ENCODE measurements at regions not wholly inside any gene's neighbourhood (a gene's known extent, or its start where the extent isn't known, plus 50 kb on each side); places are given as distances from the start of the nearest gene placed in this dataset.
"Not testable (repeated sequence)": the region's sequence is repeated elsewhere in the genome, so short reads cannot be mapped to it uniquely, and the experiment has no call there.

- H3K4me1 ChIP-seq (ENCODE audit: insufficient read depth, low read length): no peaks in the 10 kb centered on the region
- H3K9me3 ChIP-seq (ENCODE audit: low read length): no peaks in the 10 kb centered on the region
- BruUV-seq (replicated peaks): no TSS peak
- TF ChIP-seq EZH2phosphoT487 (IDR thresholded peaks at IDR 0.05; ENCODE audit: borderline replicate concordance, low read length): no peak
- no peak for TF ChIP-seq EZH2 (IDR thresholded peaks at IDR 0.05; ENCODE audit: low read length, unreplicated experiment)
- TF ChIP-seq CTCF (conservative IDR thresholded peaks at IDR 0.05; ENCODE audit: low read depth, low read length): no peak
- H3K4me3 ChIP-seq (ENCODE audit: low read length): no peak overlapping the region
- no peak overlapping the region for H3K27ac ChIP-seq (ENCODE audit: low read length)
- ATAC-seq (no peak), DNase-seq (no peak)
- H3F3A ChIP-seq (ENCODE audit: low read length, unreplicated experiment): no peaks in the 10 kb centered on the region
- ChIA-PET POLR2A (ENCODE audit: unreplicated experiment) (no interaction called here), CTCF (no interaction called here)
- intact Hi-C loops (cut with micrococcal nuclease): no loop called here
- no peaks in the 10 kb centered on the region for H3K79me2 ChIP-seq (ENCODE audit: low read length)
- H3K27me3 ChIP-seq (ENCODE audit: low read length): no peaks in the 10 kb centered on the region
- no peak overlapping the region for H2AFZ ChIP-seq (ENCODE audit: low read length)
- no peak overlapping the region for H3K9ac ChIP-seq (ENCODE audit: low read length)
- H3K36me3 ChIP-seq (ENCODE audit: low read depth, low read length): no peaks in the 10 kb centered on the region
- H4K20me1 ChIP-seq (ENCODE audit: low read length): no peaks in the 10 kb centered on the region
- H3K4me2 ChIP-seq (ENCODE audit: low read length): no peak overlapping the region
- no peaks in the 10 kb centered on the region for H3K9me2 ChIP-seq (replicated peaks; ENCODE audit: low read length)
Measured at GRCh38 chrX:96211953-96212352, 472.7 kb upstream of the DIAPH2 start.

- CTCF ChIA-PET; intact Hi-C loops (cut with micrococcal nuclease); H2AFZ ChIP-seq (ENCODE audit: low read length); H3K27me3 ChIP-seq (ENCODE audit: low read length); H3K9me2 ChIP-seq (replicated peaks; ENCODE audit: low read length); H3K9me3 ChIP-seq (ENCODE audit: low read length); BruUV-seq (replicated peaks); H3K9ac ChIP-seq (ENCODE audit: low read length); POLR2A ChIA-PET (ENCODE audit: unreplicated experiment); H3F3A ChIP-seq (ENCODE audit: low read length, unreplicated experiment); H3K27ac ChIP-seq (ENCODE audit: low read length); H3K4me3 ChIP-seq (ENCODE audit: low read length); H3K4me2 ChIP-seq (ENCODE audit: low read length); DNase-seq; ATAC-seq; H3K79me2 ChIP-seq (ENCODE audit: low read length); H3K36me3 ChIP-seq (ENCODE audit: low read depth, low read length); H4K20me1 ChIP-seq (ENCODE audit: low read length); H3K4me1 ChIP-seq (ENCODE audit: insufficient read depth, low read length): not testable (repeated sequence)
Measured at GRCh38 chrX:96214681-96215080, 470.0 kb upstream of the DIAPH2 start.

GRCh38 chrX:96224279-96224678 is 460.4 kb upstream of the DIAPH2 start:
- H2AFZ ChIP-seq (ENCODE audit: low read length): no peak overlapping the region
- H3K9me2 ChIP-seq (replicated peaks; ENCODE audit: low read length): no peaks in the 10 kb centered on the region
- H3K9me3 ChIP-seq (ENCODE audit: low read length): no peaks in the 10 kb centered on the region
- no TSS peak for BruUV-seq (replicated peaks)
- TF ChIP-seq EZH2 (IDR thresholded peaks at IDR 0.05; ENCODE audit: low read length, unreplicated experiment): no peak
- TF ChIP-seq CTCF (conservative IDR thresholded peaks at IDR 0.05; ENCODE audit: low read depth, low read length): no peak
- TF ChIP-seq EZH2phosphoT487 (IDR thresholded peaks at IDR 0.05; ENCODE audit: borderline replicate concordance, low read length): no peak
- H3K27me3 ChIP-seq (ENCODE audit: low read length): no peaks in the 10 kb centered on the region
- no peaks in the 10 kb centered on the region for H3K79me2 ChIP-seq (ENCODE audit: low read length)
- no peaks in the 10 kb centered on the region for H3K36me3 ChIP-seq (ENCODE audit: low read depth, low read length)
- ChIA-PET CTCF (no interaction called here), POLR2A (ENCODE audit: unreplicated experiment) (no interaction called here)
- no peak overlapping the region for H3K27ac ChIP-seq (ENCODE audit: low read length)
- H4K20me1 ChIP-seq (ENCODE audit: low read length): no peaks in the 10 kb centered on the region
- no peak overlapping the region for H3K4me3 ChIP-seq (ENCODE audit: low read length)
- H3K9ac ChIP-seq (ENCODE audit: low read length): no peak overlapping the region
- H3K4me2 ChIP-seq (ENCODE audit: low read length): no peak overlapping the region
- H3F3A ChIP-seq (ENCODE audit: low read length, unreplicated experiment): no peaks in the 10 kb centered on the region
- DNase-seq (no peak), ATAC-seq (no peak)
- intact Hi-C loops (cut with micrococcal nuclease): no loop called here
- H3K4me1 ChIP-seq (ENCODE audit: insufficient read depth, low read length): no peaks in the 10 kb centered on the region
